ENCODE measurements at regions not wholly inside any gene's neighbourhood (a gene's known extent, or its start where the extent isn't known, plus 50 kb on each side); places are given as distances from the start of the nearest gene placed in this dataset.
"Not testable (repeated sequence)": the region's sequence is repeated elsewhere in the genome, so short reads cannot be mapped to it uniquely, and the experiment has no call there.

DNA sequence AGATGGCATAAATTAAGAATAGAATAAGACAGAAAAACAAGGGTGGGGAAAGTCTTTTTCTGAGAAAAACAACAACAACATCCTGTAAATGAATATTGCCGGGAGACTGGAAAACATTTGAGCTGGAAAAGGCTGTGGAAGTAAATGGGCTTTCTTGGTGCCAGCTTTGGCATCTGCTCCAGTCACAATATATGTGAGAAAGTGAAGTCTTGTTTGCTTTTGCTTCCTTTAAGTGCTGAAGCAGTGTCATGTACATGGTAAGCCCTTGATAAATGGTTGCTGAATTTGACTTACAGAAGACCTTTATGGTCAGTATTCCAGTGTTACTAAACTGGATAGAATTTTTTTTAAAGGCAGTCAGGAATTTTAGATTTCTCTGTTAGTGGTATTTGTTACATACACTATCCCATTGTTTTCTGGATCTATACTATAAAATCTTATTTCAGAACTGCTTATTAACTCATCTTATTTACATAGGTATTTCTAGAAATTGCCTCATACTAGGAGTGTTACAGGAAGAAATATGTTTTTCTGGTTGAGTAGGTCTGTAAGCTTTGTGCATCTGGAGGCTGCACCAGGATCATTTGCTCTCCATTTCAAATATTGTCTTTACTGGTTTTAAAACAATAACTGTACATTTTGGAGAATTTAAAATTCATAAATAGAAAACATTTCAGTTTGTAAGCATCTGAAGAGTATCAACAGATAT lies 201.7 kb upstream of the FOXP2 start:
- FAIRE-seq, result no peak
- TF ChIP-seq TAF1 (IDR thresholded peaks at IDR 0.05; ENCODE audit: borderline replicate concordance, low read depth, low read length), result no peak
- TF ChIP-seq POLR2A (IDR thresholded peaks at IDR 0.05; ENCODE audit: low read depth, low read length), result no peak
- TF ChIP-seq POLR2AphosphoS5 (IDR thresholded peaks at IDR 0.05; ENCODE audit: low read depth, low read length), result no peak
- DNase-seq (ENCODE audit: insufficient read length), result no peak

DNA sequence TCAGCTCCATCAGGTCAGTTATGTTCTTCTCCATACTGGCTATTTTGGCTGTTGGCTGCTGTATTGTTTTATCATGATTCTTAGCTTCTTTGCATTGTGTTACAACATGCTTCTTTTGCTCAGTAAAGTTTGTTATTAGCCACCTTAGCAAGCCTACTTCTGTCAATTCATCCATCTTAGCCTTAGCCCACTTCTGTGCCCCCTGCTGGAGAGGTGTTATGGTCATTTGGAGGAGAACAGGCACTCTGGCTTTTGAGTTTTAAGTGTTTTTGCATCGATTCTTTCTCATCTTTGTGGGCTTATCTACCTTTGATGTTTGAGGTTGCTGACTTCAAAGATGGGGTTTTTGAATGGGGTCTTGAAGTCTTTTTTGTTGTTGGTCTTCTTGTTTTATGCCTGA lies 204.6 kb upstream of the FOXP2 start:
- no peak for DNase-seq (ENCODE audit: insufficient read length)
- FAIRE-seq, result no peak
- TF ChIP-seq TAF1 (IDR thresholded peaks at IDR 0.05; ENCODE audit: borderline replicate concordance, low read depth, low read length) (no peak), POLR2AphosphoS5 (IDR thresholded peaks at IDR 0.05; ENCODE audit: low read depth, low read length) (no peak)

DNA sequence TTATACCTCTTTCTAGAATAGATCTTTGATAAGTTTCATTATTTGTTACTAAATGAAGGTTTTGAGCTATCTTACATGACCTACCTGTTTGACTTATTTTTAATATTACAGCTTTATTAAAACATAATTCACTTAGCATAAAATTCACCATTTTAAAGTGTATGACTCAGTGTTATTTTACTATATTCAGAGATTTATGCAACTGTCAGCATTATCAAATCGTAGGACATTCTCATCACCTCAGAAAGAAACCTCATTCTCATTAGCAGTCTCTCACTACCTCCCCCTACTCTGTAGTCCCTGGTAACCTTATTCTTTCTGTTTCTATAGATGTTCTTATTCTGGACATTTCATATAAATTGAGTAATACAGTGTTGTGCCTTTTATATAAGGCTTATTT lies 207.9 kb upstream of the FOXP2 start:
- DNase-seq (ENCODE audit: insufficient read length) (no peak), FAIRE-seq (no peak)
- no peak for TF ChIP-seq POLR2AphosphoS5 (IDR thresholded peaks at IDR 0.05; ENCODE audit: low read depth, low read length)
- no peak for TF ChIP-seq TAF1 (IDR thresholded peaks at IDR 0.05; ENCODE audit: borderline replicate concordance, low read depth, low read length)
- no peak for TF ChIP-seq POLR2A (IDR thresholded peaks at IDR 0.05; ENCODE audit: low read depth, low read length)

DNA sequence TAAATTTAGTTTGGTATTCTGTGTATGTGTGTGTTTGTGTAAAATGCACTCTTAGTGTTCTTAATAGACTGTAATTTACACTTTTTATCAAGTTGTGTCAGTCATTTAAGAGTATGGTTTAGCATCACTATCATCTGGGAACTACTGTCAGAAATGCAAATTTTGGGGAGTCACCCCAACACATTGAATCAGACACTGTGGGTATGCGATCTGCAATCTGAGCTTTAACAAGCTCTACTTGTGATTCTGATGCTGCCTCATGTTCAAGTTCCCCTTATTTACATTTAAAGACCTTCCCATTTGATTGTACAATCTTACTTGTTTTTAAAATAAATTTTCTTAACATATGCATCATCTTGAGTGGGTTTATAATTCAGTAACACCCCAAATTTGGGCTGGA lies 218.1 kb upstream of the FOXP2 start:
- FAIRE-seq, result no peak
- TF ChIP-seq POLR2A (IDR thresholded peaks at IDR 0.05; ENCODE audit: low read depth, low read length), result no peak
- no peak for TF ChIP-seq POLR2AphosphoS5 (IDR thresholded peaks at IDR 0.05; ENCODE audit: low read depth, low read length)
- no peak for TF ChIP-seq TAF1 (IDR thresholded peaks at IDR 0.05; ENCODE audit: borderline replicate concordance, low read depth, low read length)
- no peak for DNase-seq (ENCODE audit: insufficient read length)

DNA sequence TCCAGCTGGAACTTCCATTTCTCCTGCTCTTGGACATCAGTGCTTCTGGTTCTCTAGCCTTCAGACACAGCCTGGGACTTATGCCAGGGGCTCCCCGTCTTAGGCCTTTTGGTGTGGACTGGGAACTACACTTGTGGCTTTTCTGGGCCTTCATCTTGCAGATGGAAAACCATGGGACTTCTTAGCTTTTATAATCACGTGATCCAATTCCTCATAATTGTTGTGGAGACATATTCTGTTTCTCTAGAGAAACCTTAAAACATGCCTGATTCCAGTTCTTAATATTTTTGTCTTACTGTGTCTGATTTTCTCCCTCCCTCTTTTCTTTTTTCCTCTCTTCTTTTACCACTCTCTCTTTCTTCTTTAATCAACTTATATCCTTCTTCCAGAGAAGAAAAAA lies 224.2 kb upstream of the FOXP2 start:
- no peak for FAIRE-seq
- no peak for TF ChIP-seq POLR2A (IDR thresholded peaks at IDR 0.05; ENCODE audit: low read depth, low read length)
- no peak for TF ChIP-seq POLR2AphosphoS5 (IDR thresholded peaks at IDR 0.05; ENCODE audit: low read depth, low read length)
- no peak for TF ChIP-seq TAF1 (IDR thresholded peaks at IDR 0.05; ENCODE audit: borderline replicate concordance, low read depth, low read length)
- DNase-seq (ENCODE audit: insufficient read length), result no peak

DNA sequence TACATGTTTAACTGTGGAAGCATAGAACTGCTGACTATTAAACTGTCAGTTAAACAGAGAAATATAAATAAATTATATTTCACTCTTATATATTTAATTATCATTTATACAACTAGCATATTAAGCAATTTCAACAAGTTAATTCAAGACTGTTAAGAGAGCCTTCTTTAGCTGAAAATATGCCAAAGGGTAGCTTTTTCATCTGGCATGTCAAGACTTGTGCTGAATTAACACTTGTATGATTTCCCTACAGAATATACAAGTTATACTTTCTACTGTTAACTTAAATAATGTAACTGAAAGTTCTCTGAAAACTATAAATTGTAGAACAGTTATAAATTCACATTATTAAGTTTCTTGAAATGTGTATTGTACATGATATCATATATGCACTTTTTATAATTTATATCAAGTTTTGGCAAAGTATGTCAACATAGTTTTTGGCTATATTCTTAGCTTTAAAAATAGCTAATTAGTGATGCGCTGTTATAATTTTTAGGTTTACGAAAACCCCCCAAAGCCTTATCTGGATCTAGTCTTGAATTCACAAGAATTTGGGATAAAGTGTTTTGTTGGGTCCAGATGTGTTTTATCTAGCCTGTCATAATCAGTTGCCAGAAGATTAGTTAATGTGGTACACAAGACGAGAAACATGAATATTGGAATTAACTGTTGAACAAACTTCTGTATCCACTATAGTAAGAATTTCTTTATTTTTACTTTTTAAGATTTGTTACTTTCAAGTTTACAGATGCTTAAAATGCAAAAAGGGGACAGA lies 231.1 kb upstream of the FOXP2 start:
- FAIRE-seq (no peak), DNase-seq (ENCODE audit: insufficient read length) (no peak)
- no peak for TF ChIP-seq TAF1 (IDR thresholded peaks at IDR 0.05; ENCODE audit: borderline replicate concordance, low read depth, low read length)
- TF ChIP-seq POLR2A (IDR thresholded peaks at IDR 0.05; ENCODE audit: low read depth, low read length), result no peak

DNA sequence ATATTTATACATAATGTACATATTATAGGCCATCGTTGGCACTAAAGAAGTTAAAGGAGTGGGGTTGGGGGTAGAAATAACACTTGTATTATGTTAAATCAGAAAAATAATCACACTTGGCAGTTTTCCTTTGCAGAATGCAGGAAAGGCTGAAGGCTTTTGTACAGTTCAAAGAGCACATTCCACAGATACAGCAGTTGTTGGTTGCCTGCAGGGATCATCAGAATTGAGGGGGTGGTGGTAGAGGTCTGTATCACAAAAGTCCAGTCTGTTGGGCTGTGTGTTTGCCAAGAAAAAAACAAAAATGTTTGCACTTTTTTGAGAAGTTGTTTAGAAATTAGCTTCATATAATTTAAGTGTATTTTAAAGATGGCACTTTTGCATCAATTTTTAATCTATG lies 231.8 kb upstream of the FOXP2 start:
- no peak for FAIRE-seq

DNA sequence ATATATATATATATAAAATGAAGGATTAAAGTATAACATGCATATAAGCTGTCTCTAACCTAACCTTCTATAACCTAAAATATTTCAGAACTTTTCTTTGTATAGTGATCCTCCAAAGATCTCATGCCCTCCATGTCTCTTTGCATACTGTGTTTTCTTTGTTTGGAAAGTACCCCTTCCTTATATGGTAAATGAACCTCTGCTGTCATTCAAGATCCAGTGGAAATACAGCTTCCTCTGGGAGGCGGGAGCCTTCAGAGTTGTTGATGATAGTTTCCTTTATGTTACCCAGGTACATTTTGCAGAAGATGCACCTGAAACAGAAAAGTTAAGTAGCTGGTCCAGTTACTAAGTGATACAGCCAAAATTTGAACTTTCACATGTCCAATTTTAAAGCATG lies 233.3 kb upstream of the FOXP2 start:
- TF ChIP-seq POLR2A (IDR thresholded peaks at IDR 0.05; ENCODE audit: low read depth, low read length) (no peak), POLR2AphosphoS5 (IDR thresholded peaks at IDR 0.05; ENCODE audit: low read depth, low read length) (no peak), TAF1 (IDR thresholded peaks at IDR 0.05; ENCODE audit: borderline replicate concordance, low read depth, low read length) (no peak)
- DNase-seq (ENCODE audit: insufficient read length) (no peak), FAIRE-seq (no peak)

More for the DNA sequence above, 231.8 kb upstream of the FOXP2 start:
- TF ChIP-seq POLR2AphosphoS5 (IDR thresholded peaks at IDR 0.05; ENCODE audit: low read depth, low read length) (no peak), TAF1 (IDR thresholded peaks at IDR 0.05; ENCODE audit: borderline replicate concordance, low read depth, low read length) (no peak), POLR2A (IDR thresholded peaks at IDR 0.05; ENCODE audit: low read depth, low read length) (no peak)
- DNase-seq (ENCODE audit: insufficient read length), result no peak

DNA sequence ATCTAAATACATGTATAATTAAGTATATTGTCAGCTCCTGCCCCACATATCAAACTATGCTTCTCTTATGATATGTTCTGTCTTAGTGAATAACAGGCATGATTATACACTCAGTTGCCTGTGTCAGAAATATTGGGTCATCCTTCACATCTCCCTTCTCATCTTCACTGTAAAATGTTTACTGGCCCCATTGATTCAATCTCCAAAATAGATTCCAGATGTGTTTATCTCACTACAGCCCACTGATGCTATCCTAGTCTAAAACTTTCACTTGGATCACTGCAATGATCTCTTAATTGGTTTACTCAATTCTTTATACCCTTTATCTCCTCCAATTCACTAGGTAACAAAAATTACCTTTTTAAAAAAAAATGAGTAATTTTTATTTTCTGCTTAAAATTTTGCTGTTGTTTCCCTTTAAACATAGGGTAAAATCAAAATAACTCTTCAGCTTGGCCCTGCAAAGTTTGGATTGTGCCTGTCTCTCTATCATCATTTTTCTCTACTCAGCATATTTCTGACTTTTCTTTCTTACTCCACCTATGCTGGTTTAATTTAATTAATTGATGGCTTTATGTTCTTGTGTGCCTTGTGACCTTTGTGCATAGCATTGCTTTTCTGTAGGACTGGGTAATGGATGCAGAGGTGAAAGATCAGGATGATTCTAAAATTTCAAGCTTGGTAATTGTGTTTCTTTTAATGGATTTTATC lies 233.9 kb upstream of the FOXP2 start:
- no peak for FAIRE-seq
- no peak for TF ChIP-seq TAF1 (IDR thresholded peaks at IDR 0.05; ENCODE audit: borderline replicate concordance, low read depth, low read length)
- no peak for TF ChIP-seq POLR2AphosphoS5 (IDR thresholded peaks at IDR 0.05; ENCODE audit: low read depth, low read length)
- no peak for TF ChIP-seq POLR2A (IDR thresholded peaks at IDR 0.05; ENCODE audit: low read depth, low read length)

DNA sequence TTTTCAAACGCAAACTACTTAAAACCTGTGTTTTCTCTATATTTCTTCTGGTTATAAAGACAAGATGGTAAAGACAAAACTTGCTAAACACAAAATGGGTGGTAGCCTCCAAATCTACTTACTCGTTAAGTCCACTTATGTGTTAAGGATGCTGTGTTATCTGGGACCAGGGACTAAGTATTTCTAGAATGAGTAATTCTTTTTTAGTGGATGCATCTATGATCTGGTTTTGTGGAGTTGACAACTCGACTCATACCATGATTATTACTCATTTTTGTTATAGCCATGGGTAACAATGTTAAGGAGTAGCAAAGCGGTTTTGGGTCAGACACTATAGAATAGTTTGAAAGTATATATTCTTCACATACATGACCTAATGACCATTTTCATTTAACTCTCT lies 239.5 kb upstream of the FOXP2 start:
- TF ChIP-seq TAF1 (IDR thresholded peaks at IDR 0.05; ENCODE audit: borderline replicate concordance, low read depth, low read length) (no peak), POLR2AphosphoS5 (IDR thresholded peaks at IDR 0.05; ENCODE audit: low read depth, low read length) (no peak), POLR2A (IDR thresholded peaks at IDR 0.05; ENCODE audit: low read depth, low read length) (no peak)
- DNase-seq (ENCODE audit: insufficient read length) (no peak), FAIRE-seq (no peak)

More for the DNA sequence above, 233.9 kb upstream of the FOXP2 start:
- DNase-seq (ENCODE audit: insufficient read length), result no peak

DNA sequence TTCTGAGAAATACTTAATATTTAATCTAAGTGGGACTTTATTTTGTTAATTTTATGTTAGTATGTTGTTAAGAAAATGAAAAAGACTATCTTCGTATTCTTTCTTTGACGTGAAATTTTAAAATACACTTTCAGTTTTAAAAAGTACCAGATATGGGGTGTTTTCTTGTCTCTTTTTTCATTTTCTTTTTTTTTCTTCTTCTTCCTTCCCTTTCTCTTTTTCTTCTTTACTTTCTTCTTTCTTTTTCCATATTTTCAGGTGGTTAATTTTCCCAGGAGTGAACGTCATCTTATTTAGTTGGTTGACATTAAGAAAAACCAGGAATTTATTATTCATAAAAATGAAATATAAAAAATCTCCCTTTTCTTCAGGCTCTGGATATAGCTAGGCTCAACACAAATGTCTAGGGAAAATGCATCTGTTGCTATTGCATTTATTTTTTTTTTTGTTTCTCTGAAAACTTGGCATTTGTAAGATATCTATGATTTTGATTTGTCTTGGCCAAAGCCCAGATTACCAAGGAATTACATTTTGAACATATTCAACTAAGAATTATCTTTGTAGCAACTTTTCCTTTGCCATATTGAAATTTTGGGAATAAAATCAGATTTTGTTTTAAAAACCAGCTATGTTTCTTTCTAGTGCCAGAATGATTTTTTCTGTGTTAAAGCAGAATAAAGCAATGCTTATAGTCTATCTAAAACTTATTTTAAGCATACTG lies 241.3 kb upstream of the FOXP2 start:
- FAIRE-seq, result no peak
- TF ChIP-seq POLR2AphosphoS5 (IDR thresholded peaks at IDR 0.05; ENCODE audit: low read depth, low read length), result no peak
- no peak for TF ChIP-seq TAF1 (IDR thresholded peaks at IDR 0.05; ENCODE audit: borderline replicate concordance, low read depth, low read length)
- no peak for TF ChIP-seq POLR2A (IDR thresholded peaks at IDR 0.05; ENCODE audit: low read depth, low read length)
- no peak for DNase-seq (ENCODE audit: insufficient read length)

DNA sequence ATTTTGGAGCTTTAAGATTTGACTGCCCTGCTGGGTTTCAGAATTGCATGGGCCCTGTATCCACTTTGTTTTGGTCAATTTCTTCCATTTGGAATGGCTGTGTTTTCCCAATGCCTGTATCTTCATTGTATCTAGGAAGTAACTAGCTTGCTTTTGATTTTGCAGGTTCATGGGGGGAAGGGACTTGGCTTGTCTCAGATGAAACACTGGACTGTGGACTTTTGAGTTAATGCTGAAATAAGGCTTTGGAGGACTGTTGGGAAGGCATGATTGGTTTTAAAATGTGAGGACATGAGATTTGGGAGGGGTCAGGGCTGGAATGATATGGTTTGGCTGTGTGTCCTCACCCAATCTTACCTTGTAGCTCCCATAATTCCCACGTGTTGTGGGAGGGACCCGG lies 245.2 kb upstream of the FOXP2 start:
- not testable (repeated sequence) for DNase-seq (ENCODE audit: insufficient read length); FAIRE-seq
